Lower leg skin (tissue), 3 donors: ENCODE measurements at regions not wholly inside any gene's neighbourhood (a gene's known extent, or its start where the extent isn't known, plus 50 kb on each side); places are given as distances from the start of the nearest gene placed in this dataset.

Experiments
- POLR2A ChIP-seq, 2 donors: fragments of 450-650 bp; IDR thresholded peaks; one replicate each; pipeline ENCODE4 v1.6.1; 2016 to 2017; ENCODE audit warnings: antibody characterized with exemption in 2 of 2, mild to moderate bottlenecking in 1 of 2, moderate library complexity in 1 of 2
- TF ChIP-seq, protein P1 (sequence below), 3 donors: fragments of 450-650 bp; IDR thresholded peaks; one replicate each; pipeline ENCODE4 v1.5.1; 2016; ENCODE audit warnings: antibody characterized with exemption in 3 of 3, mild to moderate bottlenecking in 3 of 3, moderate library complexity in 2 of 3

- TF ChIP-seq, protein P1, sequence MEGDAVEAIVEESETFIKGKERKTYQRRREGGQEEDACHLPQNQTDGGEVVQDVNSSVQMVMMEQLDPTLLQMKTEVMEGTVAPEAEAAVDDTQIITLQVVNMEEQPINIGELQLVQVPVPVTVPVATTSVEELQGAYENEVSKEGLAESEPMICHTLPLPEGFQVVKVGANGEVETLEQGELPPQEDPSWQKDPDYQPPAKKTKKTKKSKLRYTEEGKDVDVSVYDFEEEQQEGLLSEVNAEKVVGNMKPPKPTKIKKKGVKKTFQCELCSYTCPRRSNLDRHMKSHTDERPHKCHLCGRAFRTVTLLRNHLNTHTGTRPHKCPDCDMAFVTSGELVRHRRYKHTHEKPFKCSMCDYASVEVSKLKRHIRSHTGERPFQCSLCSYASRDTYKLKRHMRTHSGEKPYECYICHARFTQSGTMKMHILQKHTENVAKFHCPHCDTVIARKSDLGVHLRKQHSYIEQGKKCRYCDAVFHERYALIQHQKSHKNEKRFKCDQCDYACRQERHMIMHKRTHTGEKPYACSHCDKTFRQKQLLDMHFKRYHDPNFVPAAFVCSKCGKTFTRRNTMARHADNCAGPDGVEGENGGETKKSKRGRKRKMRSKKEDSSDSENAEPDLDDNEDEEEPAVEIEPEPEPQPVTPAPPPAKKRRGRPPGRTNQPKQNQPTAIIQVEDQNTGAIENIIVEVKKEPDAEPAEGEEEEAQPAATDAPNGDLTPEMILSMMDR (IDR thresholded peaks at IDR 0.05), result no peak
- TF ChIP-seq POLR2A (IDR thresholded peaks at IDR 0.05), result no peak
Observed at GRCh38 chr11:82653752-82654151, 79.9 kb downstream of the FAM181B start.
